ENCODE measurements at regions not wholly inside any gene's neighbourhood (a gene's known extent, or its start where the extent isn't known, plus 50 kb on each side); places are given as distances from the start of the nearest gene placed in this dataset.
A peak's percentile ranks its signal among the peaks of the same experiment; 100 is the strongest.

GRCh38 chr15:35308802-35309201, 223.7 kb upstream of the NANOGP8 start:
- peak; percentile 96 for DNase-seq (ENCODE audit: low read depth, low spot score)
- no peaks in the 10 kb centered on the region for H3K27me3 ChIP-seq (ENCODE audit: control insufficient read depth in 2 of 2, insufficient read depth in 2 of 2, low read length in 2 of 2)
- intact Hi-C loops (cut with micrococcal nuclease) (loop anchor here (5.0 to 10.0 kb wide), 6 partner anchors 133 to 1788 kb away; partner anchors contain the start of gene ZNF770), dilution Hi-C loops (cut with MboI; ENCODE audit: extremely low pct_ligation_motif_present, low sequenced_read_pairs) (no loop called here)
- no peak overlapping the region for H3K4me3 ChIP-seq (replicated peaks in 1 of 3; ENCODE audit: insufficient read depth in 1 of 3, low read depth in 1 of 3, low read length in 3 of 3)
- peak overlapping the region; percentile 99 for H3K27ac ChIP-seq (ENCODE audit: insufficient read depth, low read depth, low read length)
- H3K79me2 ChIP-seq (ENCODE audit: control insufficient read depth, insufficient read depth, low read length), result no peaks in the 10 kb centered on the region
- no peaks in the 10 kb centered on the region for H3K9me1 ChIP-seq (replicated peaks; ENCODE audit: control insufficient read depth, extremely low read depth, insufficient read depth, low read length)
- no peaks in the 10 kb centered on the region for H3K9me3 ChIP-seq (replicated peaks; ENCODE audit: control insufficient read depth, insufficient read depth, low read length)
- BruUV-seq (replicated peaks), result no TSS peak
- peak; percentile 76 for FAIRE-seq
- peak overlapping the region; percentile 5 for H3K4me2 ChIP-seq (ENCODE audit: insufficient read depth, low read length)
- H2AFZ ChIP-seq (ENCODE audit: low read depth, low read length), result no peak overlapping the region
- POLR2A ChIA-PET, result interaction anchor here (0.7 kb wide), 1 partner anchor 119 kb away, joined by 3 read pairs; no protein-coding TSS in a partner anchor
- peak overlapping the region; percentile 19 for H3K9ac ChIP-seq (replicated peaks; ENCODE audit: extremely low read depth, insufficient read depth, low read length)
- no peaks in the 10 kb centered on the region for H3K36me3 ChIP-seq (ENCODE audit: control insufficient read depth in 2 of 2, extremely low read depth in 1 of 2, insufficient read depth in 2 of 2, low read length in 2 of 2)
- CTCF ChIA-PET, result interaction anchor here (0.7 to 10.3 kb wide), 7 partner anchors 12 to 230 kb away, joined by 3 to 82 read pairs (median 4); no protein-coding TSS in a partner anchor
- TF ChIP-seq POLR2AphosphoS5 (IDR thresholded peaks at IDR 0.05; ENCODE audit: insufficient read depth, low read depth, low read length) (peak; percentile 65), GATA2 (IDR thresholded peaks at IDR 0.05; ENCODE audit: insufficient read depth, insufficient read length, low read depth, low read length) (peak; percentile 83), JUN (IDR thresholded peaks at IDR 0.05; ENCODE audit: borderline replicate concordance, insufficient read depth, insufficient read length, low read depth) (peak; percentile 47), CTCF (IDR thresholded peaks at IDR 0.05; ENCODE audit: extremely low read depth in 1 of 2, insufficient read depth in 1 of 2, low read depth in 1 of 2, low read length in 2 of 2) (no peak), POLR2A (IDR thresholded peaks at IDR 0.05; ENCODE audit: low read depth, low read length) (peak; percentile 50)
- no peaks in the 10 kb centered on the region for H4K20me1 ChIP-seq (replicated peaks; ENCODE audit: control insufficient read depth, extremely low read depth, insufficient read depth, low read length)
- H3K4me1 ChIP-seq (ENCODE audit: control insufficient read depth, extremely low read depth, insufficient read depth, low read length), result peaks cover 60% of the 10 kb centered on the region

GRCh38 chr15:35307676-35308075, 222.6 kb upstream of the NANOGP8 start:
- H3K4me3 ChIP-seq (replicated peaks in 1 of 3; ENCODE audit: insufficient read depth in 1 of 3, low read depth in 1 of 3, low read length in 3 of 3), result no peak overlapping the region
- no peaks in the 10 kb centered on the region for H4K20me1 ChIP-seq (replicated peaks; ENCODE audit: control insufficient read depth, extremely low read depth, insufficient read depth, low read length)
- ChIA-PET CTCF (interaction anchor here (10.3 kb wide), 1 partner anchor 136 kb away, joined by 82 read pairs; no protein-coding TSS in a partner anchor), POLR2A (no interaction called here)
- H3K9ac ChIP-seq (replicated peaks; ENCODE audit: extremely low read depth, insufficient read depth, low read length), result no peak overlapping the region
- DNase-seq (ENCODE audit: low read depth, low spot score) (no peak), FAIRE-seq (no peak)
- no peaks in the 10 kb centered on the region for H3K9me1 ChIP-seq (replicated peaks; ENCODE audit: control insufficient read depth, extremely low read depth, insufficient read depth, low read length)
- H2AFZ ChIP-seq (ENCODE audit: low read depth, low read length), result no peak overlapping the region
- H3K79me2 ChIP-seq (ENCODE audit: control insufficient read depth, insufficient read depth, low read length), result no peaks in the 10 kb centered on the region
- H3K4me2 ChIP-seq (ENCODE audit: insufficient read depth, low read length), result no peak overlapping the region
- H3K27me3 ChIP-seq (ENCODE audit: control insufficient read depth in 2 of 2, insufficient read depth in 2 of 2, low read length in 2 of 2), result no peaks in the 10 kb centered on the region
- peaks cover 60% of the 10 kb centered on the region for H3K4me1 ChIP-seq (ENCODE audit: control insufficient read depth, extremely low read depth, insufficient read depth, low read length)
- H3K9me3 ChIP-seq (replicated peaks; ENCODE audit: control insufficient read depth, insufficient read depth, low read length), result no peaks in the 10 kb centered on the region
- intact Hi-C loops (cut with micrococcal nuclease) (loop anchor here (5.0 to 10.0 kb wide), 6 partner anchors 135 to 1790 kb away; partner anchors contain the start of gene ZNF770), dilution Hi-C loops (cut with MboI; ENCODE audit: extremely low pct_ligation_motif_present, low sequenced_read_pairs) (no loop called here)
- no peaks in the 10 kb centered on the region for H3K36me3 ChIP-seq (ENCODE audit: control insufficient read depth in 2 of 2, extremely low read depth in 1 of 2, insufficient read depth in 2 of 2, low read length in 2 of 2)
- BruUV-seq (replicated peaks), result no TSS peak
- H3K27ac ChIP-seq (ENCODE audit: insufficient read depth, low read depth, low read length), result peak overlapping the region; percentile 99
- no peak for TF ChIP-seq MAX (IDR thresholded peaks at IDR 0.05; ENCODE audit: insufficient read depth, insufficient read length)
- TF ChIP-seq GATA2 (IDR thresholded peaks at IDR 0.05; ENCODE audit: insufficient read depth, insufficient read length, low read depth, low read length), result no peak
- no peak for TF ChIP-seq POLR2A (IDR thresholded peaks at IDR 0.05; ENCODE audit: low read depth, low read length)
- TF ChIP-seq CTCF (IDR thresholded peaks at IDR 0.05; ENCODE audit: extremely low read depth in 1 of 2, insufficient read depth in 1 of 2, low read depth in 1 of 2, low read length in 2 of 2), result no peak
- no peak for TF ChIP-seq POLR2AphosphoS5 (IDR thresholded peaks at IDR 0.05; ENCODE audit: insufficient read depth, low read depth, low read length)
- no peak for TF ChIP-seq JUN (IDR thresholded peaks at IDR 0.05; ENCODE audit: borderline replicate concordance, insufficient read depth, insufficient read length, low read depth)
- no peak for TF ChIP-seq FOS (IDR thresholded peaks at IDR 0.05; ENCODE audit: borderline replicate concordance, insufficient read depth, low read length)
- no peak for TF ChIP-seq MYC (IDR thresholded peaks at IDR 0.05; ENCODE audit: low read depth, low read length)
- TF ChIP-seq EZH2 (IDR thresholded peaks at IDR 0.05; ENCODE audit: borderline replicate concordance, low read depth, low read length, severe bottlenecking), result no peak

Measured in endothelial cell of umbilical vein (primary cell).